ENCODE measurements at regions not wholly inside any gene's neighbourhood (a gene's known extent, or its start where the extent isn't known, plus 50 kb on each side); places are given as distances from the start of the nearest gene placed in this dataset.

GRCh38 chr12:128019996-128020544 is 246.9 kb upstream of the TMEM132C start:
- no peak for TF ChIP-seq SMAD3 (CRISPR knock-in tag; IDR thresholded peaks at IDR 0.05; ENCODE audit: borderline replicate concordance)
- TF ChIP-seq SP1 (CRISPR knock-in tag; conservative IDR thresholded peaks at IDR 0.05) = no peak
- no peak for TF ChIP-seq JUN (CRISPR knock-in tag; IDR thresholded peaks at IDR 0.05)
- no peak for TF ChIP-seq IRF2 (CRISPR knock-in tag; IDR thresholded peaks at IDR 0.05; ENCODE audit: borderline replicate concordance, low read depth)
- TF ChIP-seq, protein P1, sequence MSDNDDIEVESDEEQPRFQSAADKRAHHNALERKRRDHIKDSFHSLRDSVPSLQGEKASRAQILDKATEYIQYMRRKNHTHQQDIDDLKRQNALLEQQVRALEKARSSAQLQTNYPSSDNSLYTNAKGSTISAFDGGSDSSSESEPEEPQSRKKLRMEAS (CRISPR knock-in tag; IDR thresholded peaks at IDR 0.05) = no peak
- TF ChIP-seq ZNF263 (CRISPR knock-in tag; IDR thresholded peaks at IDR 0.05; ENCODE audit: low read depth) = no peak
- TF ChIP-seq E2F1 (CRISPR knock-in tag; IDR thresholded peaks at IDR 0.05) = no peak
- TF ChIP-seq EMX1 (CRISPR knock-in tag; IDR thresholded peaks at IDR 0.05) = no peak
- TF ChIP-seq CTCF (IDR thresholded peaks at IDR 0.05) = no peak
- no peak for TF ChIP-seq MXD4 (CRISPR knock-in tag; IDR thresholded peaks at IDR 0.05; ENCODE audit: borderline replicate concordance)
- TF ChIP-seq, protein P2, sequence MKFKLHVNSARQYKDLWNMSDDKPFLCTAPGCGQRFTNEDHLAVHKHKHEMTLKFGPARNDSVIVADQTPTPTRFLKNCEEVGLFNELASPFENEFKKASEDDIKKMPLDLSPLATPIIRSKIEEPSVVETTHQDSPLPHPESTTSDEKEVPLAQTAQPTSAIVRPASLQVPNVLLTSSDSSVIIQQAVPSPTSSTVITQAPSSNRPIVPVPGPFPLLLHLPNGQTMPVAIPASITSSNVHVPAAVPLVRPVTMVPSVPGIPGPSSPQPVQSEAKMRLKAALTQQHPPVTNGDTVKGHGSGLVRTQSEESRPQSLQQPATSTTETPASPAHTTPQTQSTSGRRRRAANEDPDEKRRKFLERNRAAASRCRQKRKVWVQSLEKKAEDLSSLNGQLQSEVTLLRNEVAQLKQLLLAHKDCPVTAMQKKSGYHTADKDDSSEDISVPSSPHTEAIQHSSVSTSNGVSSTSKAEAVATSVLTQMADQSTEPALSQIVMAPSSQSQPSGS (CRISPR knock-in tag; IDR thresholded peaks at IDR 0.05; ENCODE audit: borderline replicate concordance, low read depth) = no peak
- TF ChIP-seq, protein P3, sequence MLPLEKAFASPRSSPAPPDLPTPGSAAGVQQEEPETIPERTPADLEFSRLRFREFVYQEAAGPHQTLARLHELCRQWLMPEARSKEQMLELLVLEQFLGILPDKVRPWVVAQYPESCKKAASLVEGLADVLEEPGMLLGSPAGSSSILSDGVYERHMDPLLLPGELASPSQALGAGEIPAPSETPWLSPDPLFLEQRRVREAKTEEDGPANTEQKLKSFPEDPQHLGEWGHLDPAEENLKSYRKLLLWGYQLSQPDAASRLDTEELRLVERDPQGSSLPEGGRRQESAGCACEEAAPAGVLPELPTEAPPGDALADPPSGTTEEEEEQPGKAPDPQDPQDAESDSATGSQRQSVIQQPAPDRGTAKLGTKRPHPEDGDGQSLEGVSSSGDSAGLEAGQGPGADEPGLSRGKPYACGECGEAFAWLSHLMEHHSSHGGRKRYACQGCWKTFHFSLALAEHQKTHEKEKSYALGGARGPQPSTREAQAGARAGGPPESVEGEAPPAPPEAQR (CRISPR knock-in tag; IDR thresholded peaks at IDR 0.05) = no peak
